K562 (cell line): ENCODE measurements at regions not wholly inside any gene's neighbourhood (a gene's known extent, or its start where the extent isn't known, plus 50 kb on each side); places are given as distances from the start of the nearest gene placed in this dataset.

ENCODE experiments used
- ARID1B ChIP-seq: fragments of 450-650 bp; IDR thresholded peaks from 2 replicates; pipeline ENCODE4 v1.6.1; 2016; ENCODE audit warnings: antibody characterized with exemption, mild to moderate bottlenecking, inconsistent platforms
- ATF7 ChIP-seq: fragments of 450-650 bp; IDR thresholded peaks from 2 replicates; pipeline ENCODE4 v1.7.1; 2014; ENCODE audit warnings: mild to moderate bottlenecking, moderate library complexity
- CTBP1 ChIP-seq: fragments of 450-650 bp; IDR thresholded peaks from 2 replicates; pipeline ENCODE4 v1.6.1; 2016; ENCODE audit warnings: borderline replicate concordance
- E2F1 ChIP-seq: sonication (generic); formaldehyde crosslinking; IDR thresholded peaks from 2 replicates; pipeline ENCODE4 v1.8.1; 2023; ENCODE audit warnings: mild to moderate bottlenecking, missing genetic modification reagents, moderate library complexity
- ELK3 ChIP-seq: fragments of 450-650 bp; formaldehyde crosslinking; IDR thresholded peaks from 2 replicates; pipeline ENCODE4 v1.4.0; 2020; ENCODE audit warnings: mild to moderate bottlenecking
- FOSL1 ChIP-seq: fragments of 200-800 bp; sonication (Bioruptor generic); conservative IDR thresholded peaks from 2 replicates; pipeline ENCODE4 v1.6.1; 2016; ENCODE audit warnings: missing genetic modification characterization, missing compliant biosample characterization
- FOXM1 ChIP-seq, 2 experiments: fragments of 450-650 bp in 1 of 2; sonication (generic) in 1 of 2; formaldehyde crosslinking in 1 of 2; IDR thresholded peaks; 2 replicates each; pipeline versions ENCODE4 v1.6.1 to v1.9.0; 2017 to 2022; ENCODE audit warnings: low read depth in 2 of 2, mild to moderate bottlenecking in 2 of 2, missing genetic modification reagents in 1 of 2, moderate library complexity in 1 of 2
- PHF20 ChIP-seq: fragments of 450-650 bp; IDR thresholded peaks from 2 replicates; pipeline ENCODE4 v1.6.1; 2018; ENCODE audit not compliant: partially characterized antibody
- RCOR1 ChIP-seq, 2 experiments: IDR thresholded peaks; 2 replicates each; pipeline ENCODE4 v1.6.1; 2012; ENCODE audit warnings: low read depth in 2 of 2, low read length in 2 of 2, borderline replicate concordance in 1 of 2, improper control_type of control experiment in 1 of 2
- SMARCA5 ChIP-seq: fragments of 450-650 bp; IDR thresholded peaks from 2 replicates; pipeline ENCODE4 v1.6.1; 2016
- UBTF ChIP-seq, 2 experiments: IDR thresholded peaks; 2 replicates each; pipeline ENCODE4 v1.6.1; 2012; ENCODE audit warnings: improper control_type of control experiment in 2 of 2, low read depth in 2 of 2, low read length in 2 of 2, borderline replicate concordance in 1 of 2
- ZBED1 ChIP-seq: IDR thresholded peaks from 2 replicates; pipeline ENCODE4 v1.6.1; 2014
- ZBTB8A ChIP-seq: fragments of 450-650 bp; IDR thresholded peaks from 2 replicates; pipeline ENCODE4 v1.6.1; 2018; ENCODE audit warnings: mild to moderate bottlenecking, moderate library complexity; ENCODE audit not compliant: partially characterized antibody
- ZFX ChIP-seq: sonication (generic); formaldehyde crosslinking; IDR thresholded peaks from 2 replicates; pipeline ENCODE4 v1.8.0; 2022; ENCODE audit warnings: mild to moderate bottlenecking, missing genetic modification reagents, moderate library complexity
- ZMIZ1 ChIP-seq, 2 experiments: fragments of 150-350 bp in 1 of 2; IDR thresholded peaks; 2 replicates each; pipeline ENCODE4 v1.6.1; 2012 to 2016; ENCODE audit warnings: low read depth in 2 of 2, low read length in 2 of 2, mild to moderate bottlenecking in 1 of 2, moderate library complexity in 1 of 2
- ZNF384 ChIP-seq: IDR thresholded peaks from 2 replicates; pipeline ENCODE4 v1.6.1; 2012; ENCODE audit warnings: low read depth, low read length, improper control_type of control experiment
- ZNF431 ChIP-seq: sonication (generic); formaldehyde crosslinking; IDR thresholded peaks from 2 replicates; pipeline ENCODE4 v1.8.0; 2022; ENCODE audit warnings: mild to moderate bottlenecking, missing genetic modification reagents
- ZNF699 ChIP-seq: fragments of 250-450 bp; sonication (Bioruptor Pico); IDR thresholded peaks from 2 replicates; pipeline ENCODE4 v1.8.0; 2021; ENCODE audit warnings: mild to moderate bottlenecking, moderate library complexity; ENCODE audit not compliant: insufficient replicate concordance
- ZNF778 ChIP-seq: fragments of 450-650 bp; formaldehyde crosslinking; IDR thresholded peaks from 2 replicates; pipeline ENCODE4 v1.4.0; 2020; ENCODE audit warnings: mild to moderate bottlenecking, moderate library complexity
- ZNF830 ChIP-seq: fragments of 250-450 bp; sonication (Bioruptor Pico); IDR thresholded peaks from 2 replicates; pipeline ENCODE4 v1.5.0; 2021; ENCODE audit warnings: mild to moderate bottlenecking

GRCh38 chr3:72006631-72007556 lies 221.9 kb upstream of the PROK2 start (continued):
- no peak for TF ChIP-seq ZMIZ1 (IDR thresholded peaks at IDR 0.05; ENCODE audit: low read depth in 2 of 2, low read length in 2 of 2)
- TF ChIP-seq ZBED1 = no peak
- no peak for TF ChIP-seq ZNF830
- peak; percentile 68 for TF ChIP-seq CTBP1
- no peak for TF ChIP-seq UBTF (IDR thresholded peaks at IDR 0.05; ENCODE audit: borderline replicate concordance in 1 of 2, low read depth in 2 of 2, low read length in 2 of 2)
- no peak for TF ChIP-seq PHF20
- peak; percentile 89 for TF ChIP-seq ARID1B
- no peak for TF ChIP-seq ZNF431 (CRISPR knock-in tag)
- no peak for TF ChIP-seq ZBTB8A
- TF ChIP-seq SMARCA5 = no peak
- TF ChIP-seq E2F1 = no peak
- TF ChIP-seq FOXM1 (IDR thresholded peaks at IDR 0.05; ENCODE audit: low read depth) = peak; percentile 29; the same call in 1 of the 2 replicates
- no peak for TF ChIP-seq FOXM1 (CRISPR knock-in tag; IDR thresholded peaks at IDR 0.05; ENCODE audit: low read depth)
- TF ChIP-seq ELK3 = no peak
- TF ChIP-seq ZNF384 = no peak
- TF ChIP-seq ZNF778 (CRISPR knock-in tag) = no peak
- peak; percentile 96 for TF ChIP-seq ATF7
- no peak for TF ChIP-seq ZNF699 (CRISPR knock-in tag)
- peak; percentile 76 for TF ChIP-seq FOSL1 (tag)
- peak; percentile 59 to 78; a peak in 3 of 4 replicates for TF ChIP-seq RCOR1 (IDR thresholded peaks at IDR 0.05; ENCODE audit: borderline replicate concordance in 1 of 2, low read depth in 2 of 2, low read length in 2 of 2)
- 0 out of 2 replicates have a peak, but pooled peaks have one; percentile 9 for TF ChIP-seq ZFX (CRISPR knock-in tag)
